Activated naive CD4-positive, alpha-beta T cell treated with Interleukin-2 at 50 U/mL for 16 hours (primary cell): ENCODE measurements at regions not wholly inside any gene's neighbourhood (a gene's known extent, or its start where the extent isn't known, plus 50 kb on each side); places are given as distances from the start of the nearest gene placed in this dataset.
"Not testable (repeated sequence)": the region's sequence is repeated elsewhere in the genome, so short reads cannot be mapped to it uniquely, and the experiment has no call there.

Experiments
- DNase-seq: peaks from one replicate; pipeline ENCODE4 v3.0.0-alpha.2; 2020

DNA sequence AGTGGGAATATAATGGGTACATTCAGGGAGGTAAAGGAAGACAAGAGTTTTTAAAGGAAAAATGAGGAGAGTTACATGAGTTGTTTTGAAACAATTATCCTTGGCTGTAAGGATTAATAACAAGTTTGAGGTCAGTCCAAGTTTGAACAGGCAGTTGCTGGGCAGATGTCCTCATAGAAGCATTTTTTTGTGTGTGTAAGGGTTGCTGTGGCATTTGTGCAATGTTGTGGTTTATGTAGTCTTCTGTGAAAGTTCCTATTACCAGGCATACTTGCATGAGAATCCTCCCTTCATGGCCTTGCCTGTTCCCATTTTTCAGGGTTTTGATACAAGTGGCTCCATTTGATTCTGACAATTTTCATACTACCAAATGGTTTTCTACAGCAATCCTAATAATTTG is 400.2 kb downstream of the KCNA4 start:
- DNase-seq, result no peak

DNA sequence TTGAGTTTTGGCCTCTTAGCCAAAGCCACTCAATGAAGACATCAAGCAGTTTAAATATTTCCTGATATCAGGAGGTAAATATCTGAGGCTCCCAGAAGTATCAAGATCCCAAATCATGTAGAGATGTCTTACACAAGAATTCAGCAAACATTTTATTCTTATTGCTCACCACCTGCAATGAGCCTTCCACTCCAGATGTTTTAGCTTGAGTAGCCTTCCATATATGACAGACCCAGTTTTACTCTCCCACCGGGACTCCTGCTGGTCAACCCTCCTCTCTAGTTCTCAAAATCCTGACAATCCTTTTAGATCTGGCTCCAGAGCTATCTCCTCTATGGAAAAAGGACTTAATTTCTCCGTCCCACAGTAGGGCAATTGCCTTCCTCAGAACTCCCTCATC is 404.4 kb downstream of the KCNA4 start:
- no peak for DNase-seq

DNA sequence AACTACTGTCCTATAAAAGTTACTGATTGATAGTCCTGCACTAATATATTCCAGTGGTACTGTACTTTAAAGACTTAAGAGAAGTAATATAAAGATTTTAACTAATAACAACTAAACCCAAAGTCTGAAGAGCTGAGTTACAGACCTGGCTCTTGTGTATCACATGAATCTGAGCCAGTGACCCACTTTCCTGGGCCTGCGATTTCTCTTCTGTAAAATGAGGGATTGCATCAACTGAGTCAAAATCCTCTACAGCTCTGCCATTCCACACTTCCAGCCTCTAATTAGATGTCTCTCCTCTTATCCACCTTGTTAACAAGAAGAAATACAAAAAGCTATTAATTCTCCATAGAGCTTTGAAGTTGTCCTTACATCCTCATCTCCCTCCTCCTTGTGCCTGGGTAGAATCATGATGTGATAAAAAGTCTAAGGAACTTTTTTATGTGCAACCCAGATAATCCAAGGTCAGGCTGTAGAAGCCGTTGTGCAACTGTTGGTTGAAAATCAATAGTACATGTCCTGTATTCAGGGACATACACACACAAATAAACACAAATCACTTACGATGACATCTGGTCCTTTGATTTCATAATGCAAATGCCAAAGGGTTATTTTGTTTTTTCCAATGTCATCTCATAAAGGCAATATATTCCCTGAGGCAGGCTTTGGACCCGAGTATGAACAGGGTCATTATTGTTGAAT is 410.3 kb downstream of the KCNA4 start:
- no peak for DNase-seq

DNA sequence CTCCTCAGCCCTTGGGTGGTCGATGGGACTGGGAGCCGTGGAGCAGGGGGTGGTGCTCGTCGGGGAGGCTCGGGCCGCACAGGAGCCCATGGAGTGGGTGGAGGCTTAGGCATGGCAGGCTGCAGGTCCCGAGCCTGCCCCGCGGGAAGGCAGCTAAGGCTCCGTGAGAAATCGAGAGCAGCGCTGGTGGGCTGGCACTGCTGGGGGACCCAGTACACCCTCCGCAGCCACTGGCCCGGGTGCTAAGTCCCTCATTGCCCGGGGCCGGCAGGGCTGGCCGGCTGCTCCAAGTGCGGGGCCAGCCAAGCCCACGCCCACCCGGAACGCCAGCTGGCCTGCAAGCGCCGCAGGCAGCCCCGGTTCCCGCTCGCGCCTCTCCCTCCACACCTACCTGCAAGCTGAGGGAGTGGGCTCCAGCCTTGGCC is 416.7 kb downstream of the KCNA4 start:
- not testable (repeated sequence) for DNase-seq

DNA sequence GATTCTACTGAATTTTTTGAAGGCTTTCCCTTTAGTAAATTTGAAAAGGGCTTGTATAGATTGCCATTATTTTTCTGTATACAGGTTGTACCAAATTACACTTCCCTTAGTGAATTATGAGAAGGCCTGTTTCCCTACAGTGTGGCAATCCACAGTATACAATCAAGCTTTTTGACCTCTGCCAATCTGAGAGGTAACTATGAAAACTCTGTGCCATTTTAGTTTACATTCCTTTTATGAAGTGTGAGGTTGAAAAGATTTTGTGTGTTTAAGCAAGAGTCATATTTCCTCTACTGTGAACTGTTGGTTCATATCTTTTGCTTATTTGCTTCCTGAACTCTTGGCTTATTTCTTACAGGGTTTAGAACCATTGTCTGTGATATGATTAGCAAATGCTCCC is 432.5 kb downstream of the KCNA4 start:
- no peak for DNase-seq

DNA sequence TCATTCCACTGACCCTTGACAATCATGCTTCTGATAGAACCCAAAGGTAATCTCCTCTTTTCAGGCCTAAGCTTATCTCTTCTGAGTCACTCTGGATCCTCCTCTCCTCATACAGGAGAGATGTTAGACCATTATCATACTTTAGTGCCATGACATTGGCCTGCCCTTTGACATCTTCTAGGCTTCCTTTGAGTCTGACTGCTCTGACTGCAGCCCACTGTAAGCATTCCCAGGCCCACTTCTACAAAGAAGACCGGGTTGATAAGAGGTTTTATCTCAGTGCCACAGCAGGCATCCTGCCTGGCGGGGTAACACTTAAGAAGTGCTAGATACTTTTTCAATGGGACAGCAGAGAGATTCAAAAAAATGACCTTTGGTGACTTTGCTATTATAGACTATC is 438.0 kb downstream of the KCNA4 start:
- DNase-seq, result no peak

DNA sequence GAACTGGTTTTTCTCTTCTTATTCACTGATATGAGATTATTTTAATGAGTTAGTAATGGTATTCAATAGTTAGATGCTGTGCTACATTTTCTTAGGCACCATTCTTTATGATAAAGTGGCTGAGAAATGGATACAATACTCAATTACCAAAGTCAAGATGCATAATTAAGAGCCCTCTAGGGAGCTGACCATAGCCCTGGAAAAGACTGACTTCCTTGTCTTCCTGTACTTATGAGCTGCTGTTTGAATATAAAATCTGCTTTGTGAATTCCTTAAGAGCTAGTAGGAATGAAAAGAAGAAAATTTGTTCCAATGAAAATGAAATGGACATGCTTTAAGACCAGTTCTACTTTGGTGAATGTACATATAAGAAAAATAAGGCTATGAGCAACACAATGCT is 452.3 kb downstream of the KCNA4 start:
- DNase-seq, result no peak

DNA sequence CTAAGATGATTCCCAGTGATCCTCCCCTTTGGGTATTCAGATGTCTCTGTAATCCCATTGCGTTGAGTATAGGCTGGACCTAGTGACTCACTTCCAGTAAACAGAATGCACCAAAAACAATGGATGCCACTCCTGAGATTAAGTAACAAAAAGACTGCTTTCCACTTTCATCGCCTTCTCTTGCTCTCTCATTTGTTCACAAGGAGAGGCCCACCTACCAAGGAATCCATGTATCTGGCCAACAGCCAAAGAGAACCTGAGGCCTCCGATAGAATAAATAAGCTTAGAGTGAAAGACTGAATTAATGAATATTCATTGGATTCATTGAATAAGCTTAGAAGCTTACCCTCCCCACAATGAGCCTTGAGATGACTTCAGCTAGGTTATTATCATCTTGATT is 454.6 kb downstream of the KCNA4 start:
- no peak for DNase-seq

DNA sequence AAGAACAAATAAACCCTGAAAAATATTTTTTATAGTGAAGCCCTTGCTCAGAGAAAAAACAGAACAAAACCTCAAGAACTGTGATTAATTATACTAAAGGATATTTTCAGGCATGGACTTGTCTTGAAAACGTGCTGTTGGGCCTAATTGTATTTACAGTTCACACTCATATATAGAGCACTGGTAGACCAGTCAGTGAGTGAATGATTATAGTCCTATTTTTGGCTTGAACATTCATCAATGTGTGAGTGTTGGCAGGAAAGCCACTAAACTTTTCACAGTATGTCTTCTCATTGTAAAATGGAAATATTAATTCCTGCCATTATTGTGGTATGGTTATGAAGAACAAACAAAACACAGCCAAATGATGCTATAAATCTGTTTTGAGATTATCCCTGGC is 462.8 kb downstream of the KCNA4 start:
- DNase-seq, result no peak

DNA sequence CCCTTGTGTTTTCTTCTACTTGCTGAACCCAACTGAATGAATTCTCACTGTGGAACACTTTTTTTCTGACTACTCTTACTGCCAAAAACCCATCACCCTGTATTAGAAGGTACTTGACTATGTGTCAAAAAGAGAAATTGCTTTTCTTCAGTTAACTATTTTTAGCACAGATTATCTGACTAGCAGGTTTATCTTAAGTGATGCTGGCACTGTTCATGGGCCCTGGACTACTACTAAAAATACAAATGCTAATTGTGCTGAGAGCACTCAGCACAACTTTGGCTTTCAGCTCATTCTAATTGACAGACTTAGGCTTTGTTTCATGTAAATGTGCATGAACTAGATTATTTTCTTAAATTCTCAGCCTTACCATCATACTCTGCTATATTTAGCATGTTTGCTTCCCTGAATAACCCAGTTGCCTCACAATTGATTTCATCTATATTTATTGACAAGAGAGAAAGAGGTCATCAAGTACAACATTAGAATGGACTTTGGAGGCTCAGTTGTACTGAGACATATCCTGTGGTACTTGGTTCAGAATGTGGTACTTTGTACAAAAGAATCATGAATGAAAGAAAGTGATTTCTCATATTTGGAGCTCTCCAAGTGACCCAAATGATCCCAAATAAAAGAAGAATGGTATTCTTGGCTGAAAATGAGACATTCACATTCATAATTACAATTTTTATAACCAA is 478.3 kb downstream of the KCNA4 start:
- DNase-seq, result no peak

DNA sequence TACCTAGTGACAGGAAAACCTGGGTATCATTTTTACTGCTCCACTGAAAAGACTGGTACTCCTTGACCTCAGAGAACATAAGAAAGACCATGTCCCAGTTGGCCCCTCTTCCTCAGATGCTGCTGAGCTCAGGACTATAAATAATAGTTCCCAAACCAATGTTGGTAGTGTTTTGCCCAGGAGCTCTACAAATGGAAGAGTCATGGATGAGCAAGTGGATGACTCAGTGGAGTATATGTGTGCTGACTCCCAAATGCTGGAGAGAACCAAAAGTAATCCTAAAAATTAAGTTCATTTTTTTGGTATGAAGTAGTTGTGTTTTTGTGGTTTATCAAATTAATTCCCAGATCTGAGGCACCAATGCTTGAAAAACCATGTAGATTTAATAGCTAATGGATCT is 482.0 kb downstream of the KCNA4 start:
- no peak for DNase-seq

DNA sequence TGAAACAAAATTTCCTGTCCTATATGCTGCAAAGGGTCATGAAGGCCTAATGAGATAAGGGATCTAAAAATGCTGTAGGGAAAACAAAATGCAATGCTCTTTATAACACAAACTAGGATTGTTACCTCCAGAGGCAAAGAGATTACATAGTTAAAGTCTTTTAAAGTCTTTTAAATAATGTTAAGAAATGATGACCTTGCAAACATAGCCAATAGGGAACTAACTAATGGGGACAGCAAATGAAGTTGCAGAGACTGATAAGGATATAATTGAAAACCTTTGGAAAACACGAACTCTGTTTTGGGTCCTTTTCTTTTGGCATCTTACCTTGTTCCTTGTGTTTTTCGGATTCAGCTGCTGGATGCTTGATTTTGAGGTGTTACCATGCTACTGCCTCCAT is 485.9 kb downstream of the KCNA4 start:
- no peak for DNase-seq

DNA sequence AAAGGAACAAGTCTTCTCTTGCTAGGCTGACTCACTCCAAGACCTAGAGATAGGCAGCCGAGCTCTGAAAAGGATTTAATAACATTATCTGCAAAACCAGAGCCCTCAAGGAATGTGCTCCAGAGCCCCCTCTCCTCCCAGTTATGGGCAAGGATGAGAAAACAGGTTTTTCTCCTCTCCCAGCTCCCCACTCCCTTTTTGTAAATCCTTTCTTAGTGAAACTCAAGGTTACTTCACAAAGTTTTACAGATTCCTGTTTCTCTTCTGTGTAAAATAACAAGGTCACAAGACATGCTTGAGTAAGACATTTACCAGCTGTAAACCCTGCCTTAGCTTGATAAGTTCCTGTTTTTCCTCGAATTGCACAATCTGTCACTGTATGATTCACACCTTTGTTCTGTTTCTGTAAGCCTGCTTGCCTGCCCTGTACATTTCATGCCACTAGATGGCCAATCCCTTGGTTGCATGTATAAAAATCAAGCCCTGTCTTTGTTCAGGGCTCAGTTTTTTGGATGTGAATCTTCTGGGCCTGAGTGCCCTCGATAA is 489.4 kb downstream of the KCNA4 start:
- no peak for DNase-seq

DNA sequence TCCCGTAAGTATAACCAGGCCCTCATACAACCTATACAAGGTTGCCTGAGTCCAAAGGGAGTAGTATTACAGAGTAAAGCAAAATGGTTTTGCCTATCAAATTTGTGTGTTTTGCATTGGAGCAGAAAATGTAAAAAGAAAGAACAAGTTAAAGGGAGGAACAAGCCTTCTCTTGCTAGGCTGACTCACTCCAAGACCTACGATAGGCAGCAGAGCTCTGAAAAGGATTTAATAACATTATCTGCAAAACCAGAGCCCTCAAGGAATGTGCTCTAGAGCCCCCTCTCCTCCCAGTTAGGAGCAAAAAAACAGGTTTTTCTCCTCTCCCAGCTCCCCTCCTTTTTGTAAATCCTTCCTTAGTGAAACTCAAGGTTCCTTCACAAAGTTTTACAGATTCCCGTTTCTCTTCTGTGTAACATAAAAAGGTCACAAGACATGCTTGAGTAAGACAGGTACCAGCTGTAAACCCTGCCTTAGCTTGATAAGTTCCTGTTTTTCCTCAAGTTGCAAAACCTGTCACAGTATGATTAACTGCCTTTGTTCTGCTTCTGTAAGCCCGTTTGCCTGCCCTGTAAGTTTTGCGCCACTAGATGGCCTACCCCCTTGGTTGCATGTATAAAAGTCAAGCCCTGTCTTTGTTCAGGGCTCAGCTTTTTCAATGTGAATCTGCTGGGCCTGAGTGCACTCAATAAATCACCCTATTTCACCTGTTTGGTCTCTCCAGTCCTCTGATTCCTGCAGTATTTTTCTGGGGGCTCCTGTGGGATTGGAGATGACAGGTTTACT is 498.2 kb downstream of the KCNA4 start:
- no peak for DNase-seq

DNA sequence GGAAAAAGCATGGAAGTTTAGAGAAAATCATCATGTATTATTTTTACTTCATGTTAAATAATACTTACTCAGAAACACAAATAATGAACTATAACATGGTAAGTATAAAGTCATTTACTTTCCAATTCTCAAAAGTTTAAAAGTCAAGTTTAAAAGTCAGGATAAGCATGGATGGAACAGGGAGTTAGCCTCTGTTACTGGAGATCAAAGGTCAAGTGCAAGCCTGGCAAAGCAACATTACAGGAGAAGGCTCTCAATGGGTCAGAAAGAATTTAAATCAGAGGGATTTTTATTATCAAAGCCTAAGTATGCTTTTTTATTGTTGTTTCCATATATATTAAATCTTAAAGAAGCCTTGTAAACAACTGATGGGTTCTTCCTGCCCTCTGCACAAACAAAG is 505.4 kb downstream of the KCNA4 start:
- DNase-seq, result no peak

DNA sequence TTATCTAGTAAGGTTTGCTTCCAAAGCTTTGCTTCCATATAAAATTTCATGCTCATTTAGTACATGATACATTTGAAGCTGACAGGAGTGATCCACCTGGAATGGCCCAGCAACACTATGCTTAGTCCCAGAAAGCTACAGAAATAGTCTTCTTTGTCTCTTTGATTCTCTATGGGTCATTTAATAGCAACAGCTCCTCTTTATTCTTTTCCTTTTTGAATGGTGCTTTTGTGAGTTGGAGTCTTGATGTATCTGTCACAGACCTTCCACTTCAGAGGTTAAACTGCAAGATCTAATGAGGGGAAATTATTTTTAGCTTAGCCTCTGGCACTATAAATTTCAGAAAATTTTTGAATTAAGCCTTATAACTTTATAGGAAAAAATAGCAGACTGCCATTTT is 509.5 kb downstream of the KCNA4 start:
- DNase-seq, result no peak

DNA sequence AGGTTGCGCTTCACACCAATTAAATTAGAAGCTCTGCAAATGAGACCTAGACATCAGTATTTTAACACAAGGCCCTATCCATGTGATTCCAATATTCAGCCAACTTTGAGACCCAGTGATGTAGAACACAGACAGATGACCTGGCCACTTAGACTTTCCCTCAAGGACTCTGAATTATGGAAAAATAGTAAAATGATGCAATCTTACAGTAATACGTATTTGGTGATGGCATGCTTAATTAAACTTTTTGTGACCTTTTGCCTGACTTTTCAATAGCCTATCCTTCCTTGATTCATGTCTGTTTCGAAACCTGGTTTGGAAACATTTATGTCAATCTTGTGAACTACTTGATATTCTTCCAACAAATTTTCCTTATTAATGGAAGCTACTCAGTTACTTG is 521.2 kb downstream of the KCNA4 start:
- no peak for DNase-seq

DNA sequence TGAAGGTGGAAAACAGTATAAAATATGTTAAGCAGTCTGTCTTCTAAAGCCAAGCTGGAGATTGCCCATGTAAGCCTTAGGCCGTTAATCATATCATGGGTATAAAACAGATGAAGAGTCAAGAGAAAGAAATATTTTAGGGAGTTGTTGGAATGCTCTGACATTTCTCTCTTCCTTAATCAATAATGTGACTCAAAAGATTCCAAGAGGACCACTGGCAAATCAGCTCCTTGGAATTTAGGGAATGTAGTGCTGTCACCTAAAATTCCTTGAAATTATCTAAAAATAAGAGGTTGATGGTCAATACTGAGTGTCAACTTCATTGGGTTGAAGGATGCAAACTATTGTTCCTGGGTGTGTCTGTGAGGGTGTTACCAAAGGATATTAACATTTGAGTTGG is 525.9 kb downstream of the KCNA4 start:
- DNase-seq, result no peak

DNA sequence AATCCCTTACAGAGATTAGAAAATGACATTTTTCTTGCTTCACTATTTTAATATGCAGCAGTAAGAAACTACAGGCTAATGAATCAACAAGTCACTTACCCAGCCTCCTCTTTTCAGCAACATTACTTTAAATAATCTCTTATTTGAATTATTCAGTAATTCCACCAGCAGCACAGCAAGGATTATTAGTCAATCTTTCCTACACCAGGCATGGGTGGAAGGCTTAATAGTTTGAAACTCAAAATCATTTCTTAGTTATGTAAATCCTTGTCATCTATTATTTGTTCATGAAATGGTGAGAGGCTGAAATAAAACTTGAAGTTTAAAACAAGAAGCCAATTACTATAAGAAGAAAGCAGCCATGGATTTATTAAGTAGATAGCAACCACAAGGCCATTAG is 530.5 kb downstream of the KCNA4 start:
- DNase-seq, result no peak

DNA sequence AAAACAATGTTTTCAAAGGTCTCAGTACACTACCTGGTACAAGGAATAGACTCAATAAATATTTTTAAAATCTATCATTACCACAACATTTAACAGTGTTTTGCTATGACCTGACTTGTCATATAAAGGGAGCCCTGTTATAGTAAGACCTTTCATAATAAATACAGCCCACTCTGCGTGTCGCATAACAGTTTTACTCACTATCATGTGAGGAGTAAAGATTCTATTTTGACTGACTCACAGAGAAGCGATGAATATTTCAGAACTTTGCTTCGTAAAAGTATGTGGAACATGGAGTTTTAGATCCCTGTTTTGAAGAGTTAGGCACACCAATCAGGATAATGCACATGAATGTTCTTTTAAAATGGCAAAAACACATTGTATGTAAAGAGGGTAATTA is 531.2 kb downstream of the KCNA4 start:
- no peak for DNase-seq

DNA sequence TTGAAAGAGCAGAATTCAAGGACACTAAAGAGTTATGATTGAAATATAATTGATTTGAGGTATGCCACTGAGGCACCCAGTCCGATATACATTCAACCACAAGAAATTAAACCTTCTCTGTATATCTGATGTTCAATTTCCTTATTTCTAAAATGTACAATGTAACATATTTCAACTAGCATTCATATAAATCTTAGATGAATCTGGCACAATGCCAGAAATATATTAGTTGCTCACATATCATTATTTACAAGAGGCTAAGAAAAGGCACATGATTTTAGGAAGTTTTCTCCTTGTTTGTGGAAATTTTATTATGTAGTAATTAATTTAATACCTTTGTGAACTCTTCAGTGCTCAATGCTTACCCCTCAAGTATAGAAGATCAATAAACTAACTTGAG is 532.3 kb downstream of the KCNA4 start:
- no peak for DNase-seq

DNA sequence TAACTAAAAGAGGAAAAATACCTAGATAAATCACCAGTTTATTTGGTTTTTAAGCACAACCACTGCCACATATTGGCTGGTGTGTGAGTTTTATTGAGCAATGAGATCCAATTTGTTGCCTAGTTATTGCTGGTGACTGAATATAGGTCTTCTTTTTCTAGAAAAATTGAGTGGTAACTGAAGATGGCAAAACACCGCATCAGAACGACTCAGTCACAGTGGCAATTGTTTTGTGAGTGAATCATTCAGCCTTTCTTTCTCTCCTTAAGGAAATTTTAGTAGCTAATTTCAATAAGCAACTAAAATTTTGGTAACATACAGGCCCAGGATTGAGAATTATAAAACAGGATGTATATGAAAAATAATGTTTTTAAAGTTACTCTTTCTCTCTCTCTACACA is 533.0 kb downstream of the KCNA4 start:
- no peak for DNase-seq

DNA sequence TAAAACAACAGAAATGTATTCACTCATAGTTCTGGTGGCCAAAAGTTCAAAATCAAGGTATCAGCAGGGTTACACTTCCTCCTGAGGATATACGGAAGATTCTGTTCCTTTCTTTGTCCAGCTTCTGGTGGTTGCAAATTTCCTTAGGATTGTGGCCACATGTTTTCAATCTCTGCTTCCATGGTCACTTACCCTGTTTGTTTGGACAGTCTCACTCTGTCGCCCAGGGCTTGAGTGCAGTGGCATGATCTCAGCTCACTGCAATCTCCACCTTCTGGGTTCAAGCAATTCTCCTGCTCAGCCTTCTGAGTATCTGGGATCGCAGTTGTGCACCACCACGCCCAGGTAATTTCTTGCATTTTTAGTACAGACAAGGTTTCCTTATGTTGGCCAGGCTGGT is 534.3 kb downstream of the KCNA4 start:
- DNase-seq, result no peak

DNA sequence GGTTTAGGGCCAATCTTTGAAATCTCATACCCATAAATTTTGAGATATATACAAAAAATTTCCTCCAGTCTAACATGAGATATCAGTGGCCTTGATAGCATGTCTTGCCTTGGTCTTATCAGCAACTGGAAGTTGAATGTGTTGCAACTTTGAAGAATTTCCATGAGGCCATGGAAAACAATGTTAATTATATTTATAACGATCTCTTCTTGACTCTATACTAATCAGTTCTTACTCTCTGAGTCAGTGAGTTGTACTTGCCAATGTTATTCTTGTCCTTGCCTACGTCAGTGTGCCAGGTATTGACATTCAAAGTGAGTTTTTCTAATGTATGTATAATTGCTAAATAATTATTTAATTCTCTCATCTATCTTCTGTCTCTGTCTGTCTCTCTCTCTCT is 535.1 kb downstream of the KCNA4 start:
- DNase-seq, result no peak
